ENCODE measurements at regions not wholly inside any gene's neighbourhood (a gene's known extent, or its start where the extent isn't known, plus 50 kb on each side); places are given as distances from the start of the nearest gene placed in this dataset.

DNA sequence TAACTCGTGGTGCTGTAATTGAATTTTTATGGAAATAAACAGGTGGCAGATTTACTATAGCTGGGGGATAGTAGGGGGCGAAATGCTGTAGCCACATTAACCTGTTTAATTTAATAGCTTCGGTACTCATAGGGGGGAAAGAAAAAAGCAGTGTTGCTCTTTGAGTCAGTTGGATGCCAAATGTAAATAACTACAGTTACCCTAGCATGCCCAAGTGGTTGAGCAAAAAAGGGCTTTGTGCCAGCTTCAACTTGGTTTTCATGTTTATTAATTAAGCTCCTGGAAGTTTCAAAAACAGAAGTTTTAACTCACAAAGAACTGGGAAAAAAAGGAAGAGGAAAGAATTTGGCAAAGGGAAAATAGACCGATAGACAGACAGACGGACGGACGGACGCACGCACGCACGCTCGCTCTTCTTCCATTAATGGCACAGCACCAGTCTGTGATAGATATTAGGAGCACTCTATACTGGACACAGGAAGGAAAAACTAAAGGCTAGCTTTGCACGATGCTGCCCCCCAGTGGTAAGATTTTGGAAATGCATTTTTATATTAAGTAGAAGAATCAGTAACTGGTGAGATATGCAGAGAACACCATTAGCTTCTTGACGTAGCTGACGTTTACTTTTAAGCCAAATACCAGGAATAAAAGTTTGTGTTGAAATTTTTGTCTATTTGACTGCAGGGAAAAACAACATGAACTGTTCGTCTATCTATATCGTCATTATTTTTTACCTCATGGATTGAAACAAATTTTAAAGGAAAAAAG, 151.8 kb downstream of the SLC7A11 start:
- TF ChIP-seq TAF1 (IDR thresholded peaks at IDR 0.05; ENCODE audit: low read depth, low read length): no peak
- TF ChIP-seq POLR2A (IDR thresholded peaks at IDR 0.05; ENCODE audit: low read depth, low read length): no peak
- TF ChIP-seq POLR2AphosphoS5 (IDR thresholded peaks at IDR 0.05; ENCODE audit: low read depth, low read length): no peak
- TF ChIP-seq SPI1 (IDR thresholded peaks at IDR 0.05; ENCODE audit: low read depth, low read length): no peak

All from GM12891 (cell line).